HG03457 (cell line): ENCODE measurements at regions not wholly inside any gene's neighbourhood (a gene's known extent, or its start where the extent isn't known, plus 50 kb on each side); places are given as distances from the start of the nearest gene placed in this dataset.

Source experiments
- ATAC-seq: cut with Tn5 transposase; IDR thresholded peaks from one replicate; pipeline ENCODE4 v1.9.1; 2021; ENCODE audit warnings: moderate number of reproducible peaks; ENCODE audit not compliant: unreplicated experiment

GRCh38 chr9:88691091-88691490 is 156.1 kb downstream of the NXNL2 start:
- ATAC-seq = no peak

- no peak for ATAC-seq
These were observed 156.8 kb downstream of the NXNL2 start for GRCh38 chr9:88691811-88692210.

DNA sequence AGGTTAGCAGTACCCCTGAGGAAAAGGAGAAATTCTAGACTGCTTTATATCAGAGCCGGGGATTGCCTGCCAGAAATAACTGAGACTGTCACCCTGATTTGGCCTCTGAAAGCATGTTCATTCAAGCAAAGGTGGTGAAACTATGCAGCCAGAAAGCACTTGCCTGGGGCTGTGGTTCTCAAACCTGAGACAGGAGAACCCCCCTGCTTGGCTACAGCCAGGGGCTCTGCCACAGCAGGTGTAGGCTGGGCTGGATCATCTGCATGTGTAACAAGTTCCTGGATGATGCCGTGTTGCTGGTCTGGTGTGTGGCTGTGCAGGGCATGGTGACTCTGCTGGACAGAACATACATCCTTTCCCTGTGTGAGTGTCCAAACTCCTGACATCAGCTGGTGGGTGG is 157.8 kb downstream of the NXNL2 start:
- no peak for ATAC-seq

DNA sequence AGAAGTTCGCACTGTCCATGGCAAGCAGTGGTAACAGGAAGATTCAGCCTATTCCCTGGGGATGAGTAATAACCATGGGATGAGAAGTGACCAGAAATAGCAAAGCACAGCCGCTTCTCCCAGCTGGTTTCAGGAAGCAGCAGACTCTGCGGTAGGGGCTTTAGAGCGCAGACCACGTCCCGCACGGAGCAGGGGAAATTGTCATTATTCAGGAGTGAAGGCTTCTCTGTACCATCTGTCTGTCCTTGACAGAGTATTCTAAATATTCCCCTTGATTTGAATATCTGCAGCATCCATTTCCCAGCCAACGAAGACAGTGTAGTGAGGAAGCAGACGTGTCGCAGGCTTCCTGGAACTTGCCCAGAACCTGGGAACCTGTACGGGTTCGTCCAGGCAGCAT is 159.6 kb downstream of the NXNL2 start:
- ATAC-seq = no peak

DNA sequence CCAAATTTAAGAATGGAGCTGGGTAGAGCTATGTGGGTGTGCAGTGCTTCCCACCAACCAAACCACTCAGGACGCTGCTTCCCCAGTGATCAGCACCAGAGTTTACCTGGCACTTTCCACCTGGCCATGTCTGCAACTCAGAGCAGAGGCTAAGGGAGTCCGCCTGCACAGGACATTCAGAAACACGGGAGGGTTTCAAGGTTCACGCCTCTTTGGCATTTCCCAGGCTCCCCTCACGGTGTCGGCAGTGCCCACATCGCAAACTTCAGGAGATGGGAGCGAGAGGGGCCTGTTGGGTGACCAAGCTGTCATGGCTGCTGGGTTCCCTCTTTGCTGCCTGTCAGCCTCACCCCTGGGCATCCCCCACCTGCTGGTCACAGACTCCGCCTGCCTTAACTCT is 161.5 kb downstream of the NXNL2 start:
- ATAC-seq = no peak

- no peak for ATAC-seq
These were observed 162.9 kb downstream of the NXNL2 start for GRCh38 chr9:88697764-88698432.

GRCh38 chr9:88702985-88703384 is 168.0 kb downstream of the NXNL2 start:
- ATAC-seq = no peak

- ATAC-seq = no peak
These were observed 171.5 kb downstream of the NXNL2 start for GRCh38 chr9:88706193-88707113.

DNA sequence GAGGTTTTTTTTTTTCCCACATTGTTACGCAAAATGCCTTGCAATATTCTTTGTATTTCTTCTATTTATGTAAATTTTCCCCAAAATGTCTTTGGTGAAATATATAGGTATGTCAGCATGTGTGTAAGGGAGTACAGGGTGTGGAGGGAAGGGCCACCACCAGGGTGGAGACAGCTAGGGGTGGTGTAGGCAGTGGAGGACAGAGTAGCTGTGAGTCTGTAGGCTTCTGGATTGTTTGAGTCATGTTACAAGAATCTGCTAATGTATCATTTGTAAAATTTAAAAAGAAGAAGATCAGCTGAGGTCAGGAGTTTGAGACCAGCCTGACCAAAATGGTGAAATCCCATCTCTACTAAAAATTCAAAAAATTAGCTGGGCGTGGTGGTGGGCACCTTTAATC is 175.5 kb downstream of the NXNL2 start:
- no peak for ATAC-seq

DNA sequence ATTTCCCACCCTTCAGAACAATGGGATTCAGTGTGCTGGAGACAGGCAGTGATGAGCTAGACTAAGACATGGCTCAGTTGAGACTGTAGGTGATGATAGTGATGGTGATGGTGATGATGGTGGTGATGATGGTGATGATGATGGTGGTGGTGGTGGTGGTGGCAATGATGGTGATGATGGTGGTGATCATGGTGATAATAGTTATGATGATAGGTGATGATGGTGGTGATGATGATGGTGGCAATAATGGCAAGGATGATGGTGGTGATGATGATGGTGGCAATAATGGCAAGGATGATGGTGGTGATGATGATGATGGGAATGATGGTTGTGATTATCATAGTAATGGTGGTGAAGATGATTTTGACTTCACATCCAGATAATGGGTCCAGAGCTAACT is 176.7 kb downstream of the NXNL2 start:
- ATAC-seq = no peak

GRCh38 chr9:88712484-88712883 is 177.5 kb downstream of the NXNL2 start:
- no peak for ATAC-seq

- ATAC-seq = no peak
These were observed 178.0 kb downstream of the NXNL2 start for GRCh38 chr9:88713010-88713409.

GRCh38 chr9:88716596-88717290 is 181.8 kb downstream of the NXNL2 start:
- no peak for ATAC-seq

DNA sequence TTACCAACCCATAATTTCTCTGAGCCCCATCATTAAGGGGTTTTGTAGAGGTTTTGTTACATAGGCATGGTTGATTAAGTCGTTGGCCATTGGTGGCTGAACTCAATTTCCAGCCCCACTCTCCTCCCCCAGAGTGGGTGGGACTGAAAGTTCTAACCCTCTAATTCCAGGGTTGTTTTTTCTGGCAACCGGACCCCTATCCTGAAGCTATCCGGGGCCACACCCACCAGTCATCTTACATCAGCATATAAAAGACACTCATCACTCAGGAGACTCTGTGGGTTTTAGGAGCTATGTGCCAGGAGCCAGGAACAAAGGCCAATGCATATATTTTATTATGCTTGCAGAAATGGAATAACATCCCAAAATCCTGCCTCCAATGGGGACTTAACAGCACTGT is 186.0 kb downstream of the NXNL2 start:
- no peak for ATAC-seq

- no peak for ATAC-seq
These were observed 186.7 kb downstream of the NXNL2 start for GRCh38 chr9:88721495-88722279.

DNA sequence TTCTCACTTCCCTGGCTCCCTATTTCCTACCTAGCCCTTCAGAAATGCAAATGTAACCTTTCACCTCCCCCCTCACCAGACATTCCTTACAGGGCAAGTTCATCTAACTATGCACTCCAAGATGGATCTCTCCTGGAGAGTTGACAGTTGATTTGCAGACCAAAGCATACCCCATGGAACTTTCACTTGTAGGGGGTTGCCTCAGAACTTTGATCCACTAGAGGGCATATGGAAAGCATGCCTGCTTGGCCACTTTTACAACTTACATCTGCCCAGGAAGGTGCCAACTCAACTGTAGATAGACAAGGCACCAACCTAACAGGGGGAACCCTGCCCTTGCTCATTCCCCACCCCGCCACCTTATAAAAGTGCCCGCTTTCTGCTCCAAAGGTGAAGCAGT is 187.8 kb downstream of the NXNL2 start:
- ATAC-seq = no peak

DNA sequence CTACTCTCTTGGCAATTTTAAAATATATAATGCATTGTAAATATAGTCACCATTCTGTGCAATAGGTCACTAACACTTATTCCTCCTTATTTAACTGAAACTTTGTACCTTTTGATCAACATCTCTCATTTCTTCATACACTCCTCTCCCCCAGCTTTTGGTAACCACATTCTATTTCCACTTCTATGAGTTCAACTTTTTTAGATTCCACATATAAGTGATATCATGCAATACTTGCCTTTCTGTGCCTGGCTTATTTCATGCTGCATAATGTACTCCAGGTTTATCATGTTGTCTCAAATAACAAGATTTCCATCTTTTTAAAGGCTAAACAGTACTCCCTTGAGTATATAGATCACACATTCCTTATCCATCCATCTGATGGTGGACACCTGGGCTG is 188.8 kb downstream of the NXNL2 start:
- no peak for ATAC-seq

GRCh38 chr9:88724331-88724730 is 189.4 kb downstream of the NXNL2 start:
- ATAC-seq = no peak

- ATAC-seq = no peak
These were observed 190.5 kb downstream of the NXNL2 start for GRCh38 chr9:88725300-88726019.

DNA sequence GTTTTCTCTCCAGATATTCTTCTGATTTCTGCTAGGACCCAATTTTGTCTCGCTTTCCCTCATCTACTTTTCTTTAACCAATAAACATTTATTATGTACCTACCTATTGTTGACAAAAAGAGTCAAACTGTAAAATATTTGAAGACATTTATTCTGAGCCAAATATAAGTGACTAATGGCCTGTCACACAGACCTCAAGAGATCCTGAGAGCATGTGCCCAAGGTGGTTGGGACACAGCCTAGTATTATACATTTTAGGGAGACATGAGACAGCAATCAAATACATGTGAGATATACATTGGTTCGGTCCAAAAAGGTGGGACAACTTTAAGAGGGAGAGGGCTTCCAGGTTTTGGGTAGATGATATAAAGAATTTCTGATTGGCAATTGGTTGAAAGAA is 191.8 kb downstream of the NXNL2 start:
- ATAC-seq = no peak
